ENCODE measurements at regions not wholly inside any gene's neighbourhood (a gene's known extent, or its start where the extent isn't known, plus 50 kb on each side); places are given as distances from the start of the nearest gene placed in this dataset.

DNA sequence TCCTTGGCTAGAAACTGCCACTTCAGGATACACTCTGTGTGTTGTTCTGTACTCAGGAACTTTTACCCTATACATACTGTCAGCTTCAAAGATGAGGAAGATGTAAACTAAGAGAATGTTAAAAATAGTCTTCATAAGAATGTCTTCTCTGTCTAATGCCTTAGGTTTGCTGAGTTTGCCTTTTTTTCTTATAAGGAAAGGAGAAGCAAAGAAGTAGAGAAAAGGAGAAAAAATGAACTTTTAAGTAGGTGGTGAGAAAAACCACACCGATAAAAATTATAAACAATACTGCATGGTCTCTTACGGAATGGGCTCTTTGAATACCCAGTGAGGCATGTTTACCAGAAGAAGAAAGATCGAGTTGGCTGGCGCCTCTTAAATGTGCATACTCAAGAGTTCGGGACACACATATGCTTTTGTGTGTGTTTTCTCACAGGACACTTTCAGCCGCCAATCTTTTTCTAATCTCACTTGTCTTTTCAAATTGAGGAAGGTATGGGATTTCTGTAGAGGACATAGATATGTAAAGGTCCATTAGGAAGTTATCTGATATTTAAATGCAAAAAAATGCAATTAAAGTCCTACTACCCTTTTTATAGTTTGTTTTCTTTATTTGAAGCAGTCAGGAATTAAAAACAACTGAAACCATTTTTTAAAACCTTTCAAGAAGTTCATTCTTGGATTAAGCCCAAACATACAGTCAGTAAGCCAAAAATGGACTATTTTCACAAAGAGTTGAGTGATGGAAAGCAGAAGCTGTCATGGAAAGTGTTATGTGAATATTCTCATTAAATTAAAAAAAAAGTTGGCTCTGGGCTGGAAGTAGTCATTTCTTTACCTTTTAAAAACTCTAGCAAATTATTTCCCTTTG, 100.6 kb upstream of the MDFIC start:
- FAIRE-seq (no peak), DNase-seq (ENCODE audit: low read depth, low spot score) (no peak)
- Histone ChIP-seq H4K20me1 (replicated peaks; ENCODE audit: control insufficient read depth, extremely low read depth, insufficient read depth, low read length) (no peaks in the 10 kb centered on the region), H3K9ac (replicated peaks; ENCODE audit: extremely low read depth, insufficient read depth, low read length) (no peak overlapping the region), H3K9me3 (replicated peaks; ENCODE audit: control insufficient read depth, insufficient read depth, low read length) (no peaks in the 10 kb centered on the region), H3K4me2 (ENCODE audit: insufficient read depth, low read length) (no peak overlapping the region), H3K79me2 (ENCODE audit: control insufficient read depth, insufficient read depth, low read length) (no peaks in the 10 kb centered on the region), H2AFZ (ENCODE audit: low read depth, low read length) (no peak overlapping the region), H3K36me3 (ENCODE audit: control insufficient read depth in 2 of 2, extremely low read depth in 1 of 2, insufficient read depth in 2 of 2, low read length in 2 of 2) (no peaks in the 10 kb centered on the region), H3K9me1 (replicated peaks; ENCODE audit: control insufficient read depth, extremely low read depth, insufficient read depth, low read length) (no peaks in the 10 kb centered on the region), H3K27ac (ENCODE audit: insufficient read depth, low read depth, low read length) (no peak overlapping the region), H3K27me3 (ENCODE audit: control insufficient read depth in 2 of 2, insufficient read depth in 2 of 2, low read length in 2 of 2) (no peaks in the 10 kb centered on the region), H3K4me1 (ENCODE audit: control insufficient read depth, extremely low read depth, insufficient read depth, low read length) (peaks cover 7% of the 10 kb centered on the region), H3K4me3 (replicated peaks in 1 of 3; ENCODE audit: insufficient read depth in 1 of 3, low read depth in 1 of 3, low read length in 3 of 3) (no peak overlapping the region)
- dilution Hi-C loops (cut with MboI; ENCODE audit: extremely low pct_ligation_motif_present, low sequenced_read_pairs) = no loop called here
- intact Hi-C loops (cut with micrococcal nuclease) = no loop called here
- BruUV-seq (replicated peaks) = no TSS peak
- CTCF ChIA-PET = interaction anchor here (1.9 kb wide), 1 partner anchor 35 kb away, joined by 4 read pairs; no protein-coding TSS in a partner anchor
- POLR2A ChIA-PET = no interaction called here
- TF ChIP-seq POLR2A (IDR thresholded peaks at IDR 0.05; ENCODE audit: low read depth, low read length) = no peak
- TF ChIP-seq, protein P1, sequence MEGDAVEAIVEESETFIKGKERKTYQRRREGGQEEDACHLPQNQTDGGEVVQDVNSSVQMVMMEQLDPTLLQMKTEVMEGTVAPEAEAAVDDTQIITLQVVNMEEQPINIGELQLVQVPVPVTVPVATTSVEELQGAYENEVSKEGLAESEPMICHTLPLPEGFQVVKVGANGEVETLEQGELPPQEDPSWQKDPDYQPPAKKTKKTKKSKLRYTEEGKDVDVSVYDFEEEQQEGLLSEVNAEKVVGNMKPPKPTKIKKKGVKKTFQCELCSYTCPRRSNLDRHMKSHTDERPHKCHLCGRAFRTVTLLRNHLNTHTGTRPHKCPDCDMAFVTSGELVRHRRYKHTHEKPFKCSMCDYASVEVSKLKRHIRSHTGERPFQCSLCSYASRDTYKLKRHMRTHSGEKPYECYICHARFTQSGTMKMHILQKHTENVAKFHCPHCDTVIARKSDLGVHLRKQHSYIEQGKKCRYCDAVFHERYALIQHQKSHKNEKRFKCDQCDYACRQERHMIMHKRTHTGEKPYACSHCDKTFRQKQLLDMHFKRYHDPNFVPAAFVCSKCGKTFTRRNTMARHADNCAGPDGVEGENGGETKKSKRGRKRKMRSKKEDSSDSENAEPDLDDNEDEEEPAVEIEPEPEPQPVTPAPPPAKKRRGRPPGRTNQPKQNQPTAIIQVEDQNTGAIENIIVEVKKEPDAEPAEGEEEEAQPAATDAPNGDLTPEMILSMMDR (IDR thresholded peaks at IDR 0.05; ENCODE audit: extremely low read depth in 1 of 2, insufficient read depth in 1 of 2, low read depth in 1 of 2, low read length in 2 of 2) = no peak
- TF ChIP-seq EZH2 (IDR thresholded peaks at IDR 0.05; ENCODE audit: borderline replicate concordance, low read depth, low read length, severe bottlenecking) = no peak
- TF ChIP-seq MYC (IDR thresholded peaks at IDR 0.05; ENCODE audit: low read depth, low read length) = no peak
- TF ChIP-seq FOS (IDR thresholded peaks at IDR 0.05; ENCODE audit: borderline replicate concordance, insufficient read depth, low read length) = no peak
- TF ChIP-seq, protein P2, sequence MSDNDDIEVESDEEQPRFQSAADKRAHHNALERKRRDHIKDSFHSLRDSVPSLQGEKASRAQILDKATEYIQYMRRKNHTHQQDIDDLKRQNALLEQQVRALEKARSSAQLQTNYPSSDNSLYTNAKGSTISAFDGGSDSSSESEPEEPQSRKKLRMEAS (IDR thresholded peaks at IDR 0.05; ENCODE audit: insufficient read depth, insufficient read length) = no peak
- no peak for TF ChIP-seq GATA2 (IDR thresholded peaks at IDR 0.05; ENCODE audit: insufficient read depth, insufficient read length, low read depth, low read length)
- TF ChIP-seq POLR2AphosphoS5 (IDR thresholded peaks at IDR 0.05; ENCODE audit: insufficient read depth, low read depth, low read length) = no peak
- TF ChIP-seq JUN (IDR thresholded peaks at IDR 0.05; ENCODE audit: borderline replicate concordance, insufficient read depth, insufficient read length, low read depth) = no peak

All from endothelial cell of umbilical vein (primary cell).